Subcutaneous abdominal adipose tissue (tissue), 5 donors: ENCODE measurements at regions not wholly inside any gene's neighbourhood (a gene's known extent, or its start where the extent isn't known, plus 50 kb on each side); places are given as distances from the start of the nearest gene placed in this dataset.

Source experiments
- H3K27ac ChIP-seq: one replicate; pipeline ENCODE4 v1.7.0; 2013; ENCODE audit warnings: low read depth, mild to moderate bottlenecking, inconsistent platforms, low read length, moderate library complexity
- H3K27me3 ChIP-seq, 5 donors: one replicate each; pipeline ENCODE4 v1.7.0; 2013; ENCODE audit warnings: low read length in 5 of 5, inconsistent platforms in 1 of 5; ENCODE audit not compliant: control insufficient read depth in 5 of 5, insufficient read depth in 4 of 5
- H3K36me3 ChIP-seq, 5 donors: one replicate each; pipeline ENCODE4 v1.7.0; 2013; ENCODE audit warnings: low read length in 5 of 5; ENCODE audit not compliant: control insufficient read depth in 5 of 5, insufficient read depth in 5 of 5
- H3K4me1 ChIP-seq, 5 donors: one replicate each; pipeline ENCODE4 v1.7.0; 2013; ENCODE audit warnings: low read length in 5 of 5, mild to moderate bottlenecking in 3 of 5, moderate library complexity in 1 of 5; ENCODE audit not compliant: control insufficient read depth in 5 of 5, insufficient read depth in 5 of 5
- H3K4me3 ChIP-seq, 5 donors: one replicate each; pipeline ENCODE4 v1.7.0; 2013; ENCODE audit warnings: low read length in 5 of 5, low read depth in 1 of 5
- H3K9ac ChIP-seq, 5 donors: one replicate each; pipeline ENCODE4 v1.7.0; 2013; ENCODE audit warnings: low read length in 5 of 5, mild to moderate bottlenecking in 4 of 5, moderate library complexity in 3 of 5
- H3K9me3 ChIP-seq, 5 donors: one replicate each; pipeline ENCODE4 v1.7.0; 2013; ENCODE audit warnings: low read length in 5 of 5; ENCODE audit not compliant: control insufficient read depth in 5 of 5
- donor health status: healthy.
- donor health status: healthy.
- donor health status: healthy.
- donor health status: healthy.
- donor health status: healthy.

GRCh38 chr5:97529354-97529985 is 346.4 kb upstream of the RIOK2 start:
- Histone ChIP-seq H3K4me1 (no peaks in the 10 kb centered on the region), H3K27ac (no peak overlapping the region), H3K27me3 (no peaks in the 10 kb centered on the region), H3K9me3 (no peaks in the 10 kb centered on the region), H3K9ac (no peak overlapping the region), H3K4me3 (no peak overlapping the region), H3K36me3 (no peaks in the 10 kb centered on the region)

GRCh38 chr5:97531549-97531948 is 348.5 kb upstream of the RIOK2 start:
- Histone ChIP-seq H3K9ac (no peak overlapping the region), H3K27me3 (no peaks in the 10 kb centered on the region), H3K4me1 (no peaks in the 10 kb centered on the region), H3K36me3 (no peaks in the 10 kb centered on the region), H3K9me3 (no peaks in the 10 kb centered on the region), H3K27ac (no peak overlapping the region), H3K4me3 (no peak overlapping the region)

- Histone ChIP-seq H3K4me3 (no peak overlapping the region), H3K9ac (no peak overlapping the region), H3K27ac (no peak overlapping the region), H3K36me3 (no peaks in the 10 kb centered on the region), H3K27me3 (no peaks in the 10 kb centered on the region), H3K9me3 (no peaks in the 10 kb centered on the region), H3K4me1 (no peaks in the 10 kb centered on the region)
Observed at GRCh38 chr5:97534166-97534565, 351.1 kb upstream of the RIOK2 start.

- no peaks in the 10 kb centered on the region for H3K4me1 ChIP-seq
Observed at GRCh38 chr5:97536683-97537082, 353.6 kb upstream of the RIOK2 start.

GRCh38 chr5:97538912-97539311 is 355.9 kb upstream of the RIOK2 start:
- Histone ChIP-seq H3K4me3 (no peak overlapping the region), H3K9ac (no peak overlapping the region), H3K27me3 (no peaks in the 10 kb centered on the region), H3K9me3 (no peaks in the 10 kb centered on the region), H3K36me3 (no peaks in the 10 kb centered on the region), H3K27ac (no peak overlapping the region), H3K4me1 (no peaks in the 10 kb centered on the region)

More at GRCh38 chr5:97536683-97537082, 353.6 kb upstream of the RIOK2 start:
- H3K36me3 ChIP-seq = no peaks in the 10 kb centered on the region
- H3K27ac ChIP-seq = no peak overlapping the region
- H3K4me3 ChIP-seq = no peak overlapping the region
- no peak overlapping the region for H3K9ac ChIP-seq
- H3K27me3 ChIP-seq = no peaks in the 10 kb centered on the region
- no peaks in the 10 kb centered on the region for H3K9me3 ChIP-seq

- no peak overlapping the region for H3K4me3 ChIP-seq
- no peaks in the 10 kb centered on the region for H3K36me3 ChIP-seq
- no peak overlapping the region for H3K9ac ChIP-seq
- no peaks in the 10 kb centered on the region for H3K27me3 ChIP-seq
- no peaks in the 10 kb centered on the region for H3K4me1 ChIP-seq
- no peaks in the 10 kb centered on the region for H3K9me3 ChIP-seq
- no peak overlapping the region for H3K27ac ChIP-seq
Observed at GRCh38 chr5:97541864-97542263, 358.8 kb upstream of the RIOK2 start.

GRCh38 chr5:97542469-97542868 is 359.4 kb upstream of the RIOK2 start:
- H3K4me3 ChIP-seq = no peak overlapping the region
- H3K4me1 ChIP-seq = no peaks in the 10 kb centered on the region
- H3K9ac ChIP-seq = no peak overlapping the region
- H3K27ac ChIP-seq = no peak overlapping the region
- H3K9me3 ChIP-seq = no peaks in the 10 kb centered on the region
- H3K36me3 ChIP-seq = no peaks in the 10 kb centered on the region
- H3K27me3 ChIP-seq = no peaks in the 10 kb centered on the region

- no peak overlapping the region for H3K4me3 ChIP-seq
- H3K4me1 ChIP-seq = no peaks in the 10 kb centered on the region
- H3K9me3 ChIP-seq = no peaks in the 10 kb centered on the region
- no peak overlapping the region for H3K9ac ChIP-seq
- H3K27ac ChIP-seq = no peak overlapping the region
- H3K36me3 ChIP-seq = no peaks in the 10 kb centered on the region
- no peaks in the 10 kb centered on the region for H3K27me3 ChIP-seq
Observed at GRCh38 chr5:97543166-97543565, 360.1 kb upstream of the RIOK2 start.

GRCh38 chr5:97544240-97544639 is 361.2 kb upstream of the RIOK2 start:
- no peaks in the 10 kb centered on the region for H3K27me3 ChIP-seq
- no peak overlapping the region for H3K9ac ChIP-seq
- no peaks in the 10 kb centered on the region for H3K9me3 ChIP-seq
- H3K36me3 ChIP-seq = no peaks in the 10 kb centered on the region
- no peaks in the 10 kb centered on the region for H3K4me1 ChIP-seq
- H3K27ac ChIP-seq = no peak overlapping the region
- no peak overlapping the region for H3K4me3 ChIP-seq

- Histone ChIP-seq H3K36me3 (no peaks in the 10 kb centered on the region), H3K27ac (no peak overlapping the region), H3K9me3 (no peaks in the 10 kb centered on the region), H3K4me3 (no peak overlapping the region), H3K4me1 (no peaks in the 10 kb centered on the region), H3K9ac (no peak overlapping the region), H3K27me3 (no peaks in the 10 kb centered on the region)
Observed at GRCh38 chr5:97544678-97545077, 361.6 kb upstream of the RIOK2 start.

- Histone ChIP-seq H3K27ac (no peak overlapping the region), H3K9me3 (no peaks in the 10 kb centered on the region), H3K4me1 (no peaks in the 10 kb centered on the region)
Observed at GRCh38 chr5:97545446-97545845, 362.4 kb upstream of the RIOK2 start.

More at GRCh38 chr5:97545446-97545845, 362.4 kb upstream of the RIOK2 start:
- H3K27me3 ChIP-seq = no peaks in the 10 kb centered on the region
- no peaks in the 10 kb centered on the region for H3K36me3 ChIP-seq
- H3K9ac ChIP-seq = no peak overlapping the region
- no peak overlapping the region for H3K4me3 ChIP-seq
